AG09309 (cell line): ENCODE measurements at regions not wholly inside any gene's neighbourhood (a gene's known extent, or its start where the extent isn't known, plus 50 kb on each side); places are given as distances from the start of the nearest gene placed in this dataset.

Experiments
- DNase-seq: peaks from one replicate; pipeline ENCODE4 v3.0.0-alpha.2; 2010; ENCODE audit warnings: low read depth
- H3K4me3 ChIP-seq: 2 replicates; pipeline ENCODE4 v1.5.1; 2011; ENCODE audit warnings: mild to moderate bottlenecking, low read depth, low read length, moderate library complexity; ENCODE audit not compliant: control insufficient read depth
- CTCF ChIP-seq: IDR thresholded peaks from 2 replicates; pipeline ENCODE4 v1.5.1; 2011; ENCODE audit warnings: mild to moderate bottlenecking, low read depth, low read length, inconsistent platforms; ENCODE audit not compliant: insufficient read depth, control insufficient read depth; ENCODE audit errors: missing control alignments

GRCh38 chr13:22161871-22162270 lies 491.0 kb downstream of the FGF9 start:
- H3K4me3 ChIP-seq: no peak overlapping the region
- TF ChIP-seq CTCF: no peak
- DNase-seq: no peak

GRCh38 chr13:22162889-22163288 lies 492.0 kb downstream of the FGF9 start:
- no peak for TF ChIP-seq CTCF
- no peak for DNase-seq
- H3K4me3 ChIP-seq: no peak overlapping the region

- TF ChIP-seq CTCF: no peak
- H3K4me3 ChIP-seq: no peak overlapping the region
- no peak for DNase-seq
Measured at GRCh38 chr13:22168437-22169190, 497.7 kb downstream of the FGF9 start.

- no peak for TF ChIP-seq CTCF
- DNase-seq: no peak
- H3K4me3 ChIP-seq: no peak overlapping the region
Measured at GRCh38 chr13:22169473-22169872, 498.6 kb downstream of the FGF9 start.

- no peak overlapping the region for H3K4me3 ChIP-seq
- no peak for DNase-seq
- TF ChIP-seq CTCF: no peak
Measured at GRCh38 chr13:22173610-22174009, 502.7 kb downstream of the FGF9 start.

GRCh38 chr13:22175241-22175640 lies 504.4 kb downstream of the FGF9 start:
- no peak overlapping the region for H3K4me3 ChIP-seq
- no peak for DNase-seq
- TF ChIP-seq CTCF: no peak
